Ishikawa (cell line): ENCODE measurements at regions not wholly inside any gene's neighbourhood (a gene's known extent, or its start where the extent isn't known, plus 50 kb on each side); places are given as distances from the start of the nearest gene placed in this dataset.

Experiments used
- CEBPB ChIP-seq: IDR thresholded peaks from 2 replicates; pipeline ENCODE4 v1.6.1; 2012
- EGR1 ChIP-seq: IDR thresholded peaks from 2 replicates; pipeline ENCODE4 v1.6.1; 2012
- EP300 ChIP-seq: IDR thresholded peaks from 2 replicates; pipeline ENCODE4 v1.6.1; 2012; ENCODE audit warnings: borderline replicate concordance
- FOXM1 ChIP-seq: IDR thresholded peaks from 2 replicates; pipeline ENCODE4 v1.6.1; 2012; ENCODE audit warnings: low read depth, borderline replicate concordance
- MAX ChIP-seq: IDR thresholded peaks from 2 replicates; pipeline ENCODE4 v1.6.1; 2012
- NFIC ChIP-seq: IDR thresholded peaks from 2 replicates; pipeline ENCODE4 v1.6.1; 2012
- RAD21 ChIP-seq: IDR thresholded peaks from 2 replicates; pipeline ENCODE4 v1.6.1; 2012; ENCODE audit warnings: low read depth
- REST ChIP-seq: IDR thresholded peaks from 2 replicates; pipeline ENCODE4 v1.6.1; 2012; ENCODE audit warnings: low read depth, mild to moderate bottlenecking
- TAF1 ChIP-seq: IDR thresholded peaks from 2 replicates; pipeline ENCODE4 v1.6.1; 2012; ENCODE audit warnings: low read depth, mild to moderate bottlenecking
- TEAD4 ChIP-seq: IDR thresholded peaks from 2 replicates; pipeline ENCODE4 v1.6.1; 2012
- USF1 ChIP-seq: IDR thresholded peaks from 2 replicates; pipeline ENCODE4 v1.6.1; 2012
- YY1 ChIP-seq: IDR thresholded peaks from 2 replicates; pipeline ENCODE4 v1.6.1; 2012; ENCODE audit warnings: low read depth

- TF ChIP-seq TAF1 (no peak), REST (no peak), EP300 (no peak), MAX (no peak), TEAD4 (no peak), FOXM1 (no peak), CEBPB (no peak), USF1 (no peak), RAD21 (no peak), YY1 (no peak), EGR1 (no peak), NFIC (no peak)
These were observed 328.5 kb downstream of the HNRNPD start for GRCh38 chr4:82045267-82045666.
